ENCODE measurements at regions not wholly inside any gene's neighbourhood (a gene's known extent, or its start where the extent isn't known, plus 50 kb on each side); places are given as distances from the start of the nearest gene placed in this dataset.

DNA sequence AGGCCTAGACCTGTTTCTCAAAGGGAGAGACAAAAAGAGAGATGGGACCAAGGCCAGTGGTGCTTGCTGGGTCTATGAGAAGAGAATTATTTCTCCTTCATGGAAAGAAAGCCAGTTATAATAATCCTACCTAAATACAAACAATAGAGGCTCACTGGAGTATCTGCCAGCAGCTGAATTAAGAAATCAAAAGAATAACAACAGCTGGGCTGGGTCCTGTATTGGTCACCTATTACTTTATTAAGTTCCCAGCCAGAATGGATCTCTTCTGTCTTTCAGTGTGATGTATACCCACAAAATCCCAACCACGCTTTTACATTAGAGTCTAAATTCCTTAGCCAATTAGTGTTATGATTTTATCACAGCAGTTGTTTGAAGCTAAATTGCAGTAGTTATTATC, 297.8 kb upstream of the DACH1 start:
- TF ChIP-seq POLR2A (IDR thresholded peaks at IDR 0.05), result no peak
- no peak for TF ChIP-seq POLR2AphosphoS5 (IDR thresholded peaks at IDR 0.05)

All from sigmoid colon (tissue), 4 donors.